ENCODE measurements at regions not wholly inside any gene's neighbourhood (a gene's known extent, or its start where the extent isn't known, plus 50 kb on each side); places are given as distances from the start of the nearest gene placed in this dataset.
"Not testable (repeated sequence)": the region's sequence is repeated elsewhere in the genome, so short reads cannot be mapped to it uniquely, and the experiment has no call there.

DNA sequence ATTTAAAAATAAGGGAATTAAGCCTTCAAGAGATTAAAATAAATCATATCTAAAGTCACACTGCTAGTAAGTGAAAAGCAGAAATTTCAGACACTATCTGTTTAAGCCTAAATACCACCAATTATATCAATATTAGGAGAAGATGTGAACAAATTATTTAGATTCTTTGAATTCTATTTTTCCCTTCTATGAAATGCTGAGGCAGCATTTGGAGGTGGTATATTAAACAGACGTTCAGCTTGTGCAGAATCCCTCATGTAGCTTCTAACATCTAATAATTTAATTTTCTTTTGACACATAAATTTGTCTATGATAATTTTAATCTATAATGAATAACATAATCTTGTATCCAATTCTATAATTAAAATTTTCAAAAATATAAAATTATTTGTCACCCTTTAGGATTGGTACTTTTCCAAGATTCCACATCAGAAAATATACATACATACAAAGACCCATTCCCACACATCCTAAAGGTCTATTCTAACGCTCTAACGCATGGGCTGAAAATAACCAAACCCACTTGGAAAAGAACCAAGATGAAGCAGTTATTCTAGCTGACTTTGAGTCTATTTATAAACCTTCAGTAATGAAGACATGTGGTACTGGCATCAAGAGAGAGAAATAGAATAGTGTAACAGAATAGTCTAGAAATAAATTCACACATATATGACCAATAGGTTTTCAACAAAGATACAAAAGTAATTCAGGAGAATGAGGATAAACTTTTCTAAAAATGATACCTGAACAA, 751.8 kb downstream of the GALC start:
- no peak for DNase-seq (ENCODE audit: low spot score)

- not testable (repeated sequence) for DNase-seq (ENCODE audit: low spot score)
Measured at GRCh38 chr14:87240319-87240718, 752.7 kb downstream of the GALC start.

DNA sequence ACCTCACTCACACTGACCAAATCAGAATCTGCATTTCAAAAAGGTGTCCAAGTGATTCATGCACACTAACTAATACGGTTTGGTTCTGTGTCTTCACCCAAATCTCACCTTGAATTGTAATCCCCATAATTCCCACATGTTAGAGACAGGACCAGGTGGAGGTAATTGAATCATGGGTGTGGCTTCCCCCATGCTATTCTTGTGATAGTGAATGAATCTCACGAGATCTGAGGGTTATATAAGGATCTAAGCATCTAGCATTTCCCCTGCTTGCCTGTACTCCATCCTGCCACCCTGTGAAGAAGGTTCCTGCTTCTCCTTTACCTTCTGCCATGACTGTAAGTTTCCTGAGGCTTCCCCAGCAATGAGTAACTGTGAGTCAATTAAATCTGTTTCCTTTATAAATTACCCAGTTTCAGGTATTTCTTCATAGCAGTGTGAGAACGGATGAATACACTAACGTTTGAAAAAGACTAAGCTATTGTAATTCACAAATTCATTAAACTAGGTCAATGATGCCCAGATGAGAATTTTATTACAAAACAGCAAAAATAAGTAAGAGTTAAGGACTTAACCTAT, 759.1 kb downstream of the GALC start:
- no peak for DNase-seq (ENCODE audit: low spot score)

GRCh38 chr14:87233266-87233665, 759.7 kb downstream of the GALC start:
- DNase-seq (ENCODE audit: low spot score): no peak

GRCh38 chr14:87231336-87232026, 761.5 kb downstream of the GALC start:
- DNase-seq (ENCODE audit: low spot score): no peak

DNA sequence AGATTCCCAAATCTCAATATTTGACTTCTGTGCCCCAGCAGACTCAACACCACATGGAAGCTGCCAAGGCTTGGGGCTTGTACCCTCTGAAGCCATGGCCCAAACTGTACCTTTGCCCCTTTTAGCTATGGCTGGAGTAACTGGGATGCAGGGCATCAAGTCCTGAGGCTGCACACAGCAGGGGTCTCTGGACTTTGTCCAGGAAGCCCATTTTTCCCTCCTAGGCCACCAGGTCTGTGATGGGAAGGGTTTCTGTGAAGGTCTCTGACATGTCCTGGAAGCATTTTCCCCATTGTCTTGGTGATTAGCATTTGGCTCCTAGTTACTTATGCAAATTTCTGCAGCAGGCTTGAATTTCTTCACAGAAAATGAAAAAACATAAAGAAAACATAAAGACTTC, 762.3 kb downstream of the GALC start:
- no peak for DNase-seq (ENCODE audit: low spot score)

DNA sequence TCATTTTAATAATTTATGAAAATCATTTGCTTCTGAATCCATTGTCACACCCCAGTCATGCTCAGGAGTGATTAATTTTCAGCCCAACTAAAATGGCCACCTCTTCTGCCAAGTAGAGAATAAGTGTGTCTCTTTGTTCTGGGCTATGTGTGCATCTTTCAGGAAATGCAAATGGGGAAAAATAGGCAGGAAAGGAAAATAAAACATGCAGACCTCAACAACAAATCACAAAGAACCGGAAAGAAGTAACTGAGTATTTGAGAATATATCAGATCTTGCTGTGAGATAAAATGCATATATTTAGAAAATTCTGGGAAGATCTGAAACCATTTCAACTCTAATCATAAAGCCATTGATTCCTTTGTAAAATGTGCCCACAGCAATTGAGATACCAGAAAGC, 763.9 kb downstream of the GALC start:
- DNase-seq (ENCODE audit: low spot score): no peak

DNA sequence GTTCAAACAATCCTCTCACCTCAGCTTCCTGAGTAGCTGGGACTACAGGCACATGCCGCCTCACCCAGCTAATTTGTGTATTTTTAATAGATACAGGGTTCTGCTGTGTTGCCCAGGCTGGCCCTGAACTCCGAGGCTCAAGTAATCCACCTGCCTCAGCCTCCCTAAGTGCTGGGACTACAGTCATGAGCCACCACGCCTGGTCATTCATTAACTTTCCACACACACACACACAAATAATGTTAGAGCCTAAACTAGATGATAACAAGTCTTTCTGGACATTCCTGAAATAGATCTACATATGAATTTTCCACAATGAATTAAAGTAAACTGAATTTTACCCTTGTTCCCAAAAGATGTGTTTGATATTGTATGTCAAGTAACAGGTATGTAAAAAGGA, 776.0 kb downstream of the GALC start:
- DNase-seq (ENCODE audit: low spot score): no peak

DNA sequence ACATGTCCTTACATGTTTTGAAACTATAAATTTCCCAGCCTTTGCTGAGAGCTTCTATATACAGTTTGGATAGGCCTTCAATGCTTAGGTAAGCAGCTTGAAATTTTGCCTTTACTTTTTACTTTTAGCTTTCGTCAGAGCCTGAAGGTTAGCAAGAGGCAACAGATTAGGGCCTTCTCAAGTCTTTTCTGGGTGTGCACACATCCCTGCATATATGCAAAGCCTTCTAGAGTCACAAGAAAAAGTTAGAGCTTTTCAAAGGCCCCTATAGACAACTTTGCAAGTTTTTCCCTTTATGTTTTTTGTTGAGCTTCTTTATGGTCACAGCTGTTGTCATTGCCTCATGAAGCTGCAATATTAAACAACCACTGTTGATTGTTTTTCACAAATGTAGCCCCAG, 778.4 kb downstream of the GALC start:
- DNase-seq (ENCODE audit: low spot score): no peak

GRCh38 chr14:87207756-87208155, 785.2 kb downstream of the GALC start:
- DNase-seq (ENCODE audit: low spot score): no peak

DNA sequence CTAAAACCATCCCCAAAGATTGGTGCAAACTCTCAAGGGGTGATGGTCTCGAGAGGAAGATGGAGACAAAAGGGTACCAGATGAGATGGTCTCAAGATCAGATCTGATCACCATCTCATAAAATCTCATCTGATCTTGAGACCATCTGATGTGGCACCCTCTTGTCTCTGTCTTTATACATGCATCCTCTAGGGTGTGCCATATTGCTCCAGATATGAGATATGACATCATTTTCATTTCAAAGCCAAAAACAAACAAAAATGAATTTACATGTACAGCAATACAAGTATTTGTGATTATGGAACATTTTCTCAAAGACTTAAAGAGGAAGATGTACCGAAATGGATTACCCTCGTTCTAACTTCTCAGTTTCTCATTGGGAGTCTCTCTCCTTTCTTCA, 787.2 kb downstream of the GALC start:
- no peak for DNase-seq (ENCODE audit: low spot score)

DNA sequence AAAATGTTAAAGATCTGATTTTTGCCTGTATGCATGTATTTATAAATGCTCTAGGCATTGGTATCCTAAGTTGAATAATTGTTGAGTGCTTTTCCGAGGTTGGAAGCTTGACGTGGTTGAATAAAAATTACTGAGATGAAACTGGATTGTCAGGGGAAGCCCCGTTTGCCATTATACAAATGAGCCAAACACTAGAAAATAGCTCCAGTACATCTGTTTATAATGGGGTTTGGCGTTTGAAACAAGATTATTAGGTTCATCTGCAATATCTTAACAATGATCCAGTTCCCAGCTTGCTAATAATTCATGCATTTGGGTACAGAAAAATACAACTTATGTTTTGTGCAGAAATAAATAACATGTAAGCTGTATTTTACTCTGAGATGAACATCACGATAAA, 789.6 kb downstream of the GALC start:
- no peak for DNase-seq (ENCODE audit: low spot score)

GRCh38 chr14:87199381-87199780, 793.6 kb downstream of the GALC start:
- DNase-seq (ENCODE audit: low spot score): peak; percentile 16

DNA sequence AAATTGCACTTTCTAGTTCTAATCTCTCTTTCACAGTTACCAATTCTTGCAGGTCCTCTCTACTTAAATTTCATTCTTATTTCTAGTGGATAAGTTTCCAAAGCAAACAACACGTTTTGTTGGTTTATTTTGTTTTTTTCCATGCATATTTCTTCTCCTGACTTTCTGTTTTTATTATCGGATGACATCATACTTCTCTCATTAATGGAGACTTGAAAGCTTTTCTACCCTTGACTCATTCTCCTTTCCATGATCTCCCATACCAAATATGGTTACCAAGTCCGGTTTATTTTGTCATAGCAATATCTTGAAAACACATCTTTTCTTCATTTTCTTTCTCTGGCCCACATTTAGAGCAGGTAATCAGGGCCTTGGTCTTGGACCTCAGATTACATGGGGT, 796.5 kb downstream of the GALC start:
- no peak for DNase-seq (ENCODE audit: low spot score)

DNA sequence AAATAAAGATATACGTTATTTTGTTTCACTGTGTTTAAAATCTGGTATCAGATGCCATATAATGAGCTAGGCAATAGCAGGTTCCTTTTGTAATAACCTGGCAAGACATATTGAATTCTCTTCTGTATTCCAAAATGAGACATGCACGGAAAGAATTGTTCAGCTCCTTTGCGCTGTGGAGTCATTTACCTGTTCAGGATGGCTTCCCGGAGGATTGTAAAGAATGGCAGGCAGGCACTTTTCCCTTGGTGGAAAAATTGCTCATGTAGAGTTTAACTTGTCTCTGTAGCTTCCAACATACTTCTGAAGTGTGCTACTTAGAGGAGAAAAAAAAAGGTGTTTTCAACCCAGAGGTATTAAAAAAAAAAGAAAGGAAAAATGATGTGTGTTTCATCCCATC, 805.2 kb downstream of the GALC start:
- no peak for DNase-seq (ENCODE audit: low spot score)

- no peak for DNase-seq (ENCODE audit: low spot score)
Measured at GRCh38 chr14:87186737-87187136, 806.2 kb downstream of the GALC start.

- DNase-seq (ENCODE audit: low spot score): no peak
Measured at GRCh38 chr14:87185961-87186560, 806.9 kb downstream of the GALC start.

DNA sequence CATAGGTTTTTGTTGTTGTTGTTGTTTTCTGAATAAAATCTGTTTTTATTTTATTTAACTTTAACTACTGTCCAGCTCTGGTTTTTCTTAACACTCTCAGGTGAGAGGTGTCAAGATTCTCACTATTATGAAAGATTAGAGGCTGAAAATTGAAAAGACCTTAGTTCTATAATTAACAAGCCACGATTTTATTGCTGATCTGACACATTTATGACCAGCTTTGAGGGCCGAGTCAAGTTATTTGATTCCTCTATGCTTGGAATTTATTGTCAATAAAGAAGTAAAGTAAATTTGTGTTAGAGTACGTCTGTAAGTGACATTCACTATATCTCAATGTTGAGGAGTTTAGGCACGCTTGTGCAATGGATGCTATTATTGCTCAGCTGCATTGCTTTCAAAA, 808.8 kb downstream of the GALC start:
- DNase-seq (ENCODE audit: low spot score): no peak

DNA sequence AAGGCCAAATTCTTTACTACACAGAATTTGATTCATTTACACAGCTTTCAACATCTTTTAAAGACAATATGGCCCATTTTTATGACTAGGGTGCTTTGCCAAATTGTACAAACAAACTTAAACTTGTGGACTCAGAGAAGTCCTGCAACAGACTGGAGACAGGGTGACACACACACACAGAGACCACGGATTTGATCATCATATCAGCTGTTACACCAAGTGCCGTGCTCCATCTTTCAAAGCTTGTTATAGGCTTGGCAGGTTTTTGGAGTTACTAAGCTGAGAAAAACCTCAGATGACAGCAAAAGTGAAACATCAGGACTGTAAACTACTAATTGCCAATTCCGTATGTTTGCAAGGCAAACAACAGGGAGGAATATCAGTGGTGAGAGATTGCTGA, 811.7 kb downstream of the GALC start:
- no peak for DNase-seq (ENCODE audit: low spot score)

- no peak for DNase-seq (ENCODE audit: low spot score)
Measured at GRCh38 chr14:87179936-87180335, 813.0 kb downstream of the GALC start.

DNA sequence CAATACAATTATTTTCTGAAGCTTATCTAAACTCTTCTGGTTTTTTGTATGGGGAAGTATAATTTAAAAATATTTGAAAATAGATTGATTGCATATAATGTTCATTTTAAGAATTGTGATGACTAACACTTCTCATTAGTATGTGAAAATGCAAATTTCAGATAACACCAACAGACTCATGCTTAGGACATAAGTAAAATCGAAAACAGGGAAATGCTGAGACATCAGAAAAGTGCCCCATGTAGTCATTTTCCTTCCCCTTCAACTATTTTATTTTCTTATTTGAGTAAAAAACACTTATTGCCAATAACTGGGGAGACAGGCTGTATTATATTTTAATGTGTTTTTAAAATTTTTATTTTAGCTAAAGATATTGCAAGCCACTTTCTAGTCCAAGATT, 814.7 kb downstream of the GALC start:
- no peak for DNase-seq (ENCODE audit: low spot score)

GRCh38 chr14:87175175-87175574, 817.8 kb downstream of the GALC start:
- no peak for DNase-seq (ENCODE audit: low spot score)

- no peak for DNase-seq (ENCODE audit: low spot score)
Measured at GRCh38 chr14:87171141-87171540, 821.8 kb downstream of the GALC start.
